GM12873 (cell line): ENCODE measurements at regions not wholly inside any gene's neighbourhood (a gene's known extent, or its start where the extent isn't known, plus 50 kb on each side); places are given as distances from the start of the nearest gene placed in this dataset.

ENCODE experiments used
- TF ChIP-seq, protein P1 (sequence below): IDR thresholded peaks from 2 replicates; pipeline ENCODE4 v1.5.1; 2012; ENCODE audit warnings: low read depth, mild to moderate bottlenecking, moderate library complexity, low read length, control low read depth; ENCODE audit not compliant: insufficient read depth; ENCODE audit errors: missing control alignments

GRCh38 chr14:83096092-83096491 lies 1562.4 kb upstream of the SEL1L start:
- TF ChIP-seq, protein P1, sequence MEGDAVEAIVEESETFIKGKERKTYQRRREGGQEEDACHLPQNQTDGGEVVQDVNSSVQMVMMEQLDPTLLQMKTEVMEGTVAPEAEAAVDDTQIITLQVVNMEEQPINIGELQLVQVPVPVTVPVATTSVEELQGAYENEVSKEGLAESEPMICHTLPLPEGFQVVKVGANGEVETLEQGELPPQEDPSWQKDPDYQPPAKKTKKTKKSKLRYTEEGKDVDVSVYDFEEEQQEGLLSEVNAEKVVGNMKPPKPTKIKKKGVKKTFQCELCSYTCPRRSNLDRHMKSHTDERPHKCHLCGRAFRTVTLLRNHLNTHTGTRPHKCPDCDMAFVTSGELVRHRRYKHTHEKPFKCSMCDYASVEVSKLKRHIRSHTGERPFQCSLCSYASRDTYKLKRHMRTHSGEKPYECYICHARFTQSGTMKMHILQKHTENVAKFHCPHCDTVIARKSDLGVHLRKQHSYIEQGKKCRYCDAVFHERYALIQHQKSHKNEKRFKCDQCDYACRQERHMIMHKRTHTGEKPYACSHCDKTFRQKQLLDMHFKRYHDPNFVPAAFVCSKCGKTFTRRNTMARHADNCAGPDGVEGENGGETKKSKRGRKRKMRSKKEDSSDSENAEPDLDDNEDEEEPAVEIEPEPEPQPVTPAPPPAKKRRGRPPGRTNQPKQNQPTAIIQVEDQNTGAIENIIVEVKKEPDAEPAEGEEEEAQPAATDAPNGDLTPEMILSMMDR, result no peak

DNA sequence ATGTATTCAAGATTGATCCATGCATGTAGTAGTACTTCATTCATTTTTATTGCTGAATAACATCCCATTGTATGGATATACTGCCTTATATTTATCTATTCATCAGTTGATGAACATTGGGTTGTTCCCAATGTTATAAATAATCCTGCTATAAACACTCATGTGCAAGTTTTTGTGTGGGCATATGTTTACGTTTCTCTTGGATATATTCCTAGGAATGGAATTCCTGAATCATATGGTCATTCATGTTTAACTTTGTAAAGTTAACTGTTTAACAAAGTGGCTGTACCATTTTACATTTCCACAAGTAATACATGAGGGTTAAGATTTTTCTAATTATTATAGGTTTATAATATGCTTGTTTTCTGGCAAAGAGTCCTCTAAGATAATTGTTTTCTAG lies 1568.2 kb upstream of the SEL1L start:
- TF ChIP-seq, protein P1, result no peak

DNA sequence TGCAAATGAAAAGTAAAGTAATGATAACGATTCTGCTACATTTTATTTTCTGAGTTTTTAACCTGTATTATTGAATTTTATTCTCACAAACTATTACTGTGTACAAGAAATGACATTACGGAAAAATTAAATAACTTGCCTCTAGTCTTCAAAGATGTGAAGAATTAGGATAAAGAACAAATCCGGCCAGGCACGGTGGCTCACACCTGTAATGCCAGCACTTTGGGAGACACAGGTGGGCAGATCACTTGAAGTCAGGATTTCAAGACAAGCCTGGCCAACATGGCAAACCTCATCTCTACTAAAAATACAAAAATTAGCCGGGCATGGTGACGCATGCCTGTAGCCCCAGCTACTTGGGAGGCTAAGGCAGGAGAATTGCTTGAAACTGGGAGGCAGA lies 1584.4 kb upstream of the SEL1L start:
- TF ChIP-seq, protein P1, result no peak

GRCh38 chr14:83120187-83120586 lies 1586.5 kb upstream of the SEL1L start:
- TF ChIP-seq, protein P1, result no peak

DNA sequence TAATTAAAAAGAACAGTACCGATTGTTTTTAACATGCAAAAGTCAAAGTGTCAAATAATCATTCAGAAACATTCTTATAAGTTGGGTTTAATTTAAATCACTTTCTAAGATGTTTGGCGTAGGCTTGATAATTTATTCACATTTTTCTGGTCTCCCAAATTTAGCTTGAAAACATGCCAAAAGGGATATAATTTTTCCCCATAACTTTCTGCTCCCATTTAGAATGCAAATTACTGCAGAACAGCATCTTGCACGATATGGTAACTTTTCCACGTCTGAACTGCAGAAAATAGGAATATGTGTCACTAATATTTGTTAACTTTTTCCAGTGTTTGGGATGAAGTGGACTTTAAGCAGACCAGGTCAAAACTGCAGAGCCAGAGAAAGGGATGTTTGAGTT lies 1592.4 kb upstream of the SEL1L start:
- TF ChIP-seq, protein P1, result no peak

DNA sequence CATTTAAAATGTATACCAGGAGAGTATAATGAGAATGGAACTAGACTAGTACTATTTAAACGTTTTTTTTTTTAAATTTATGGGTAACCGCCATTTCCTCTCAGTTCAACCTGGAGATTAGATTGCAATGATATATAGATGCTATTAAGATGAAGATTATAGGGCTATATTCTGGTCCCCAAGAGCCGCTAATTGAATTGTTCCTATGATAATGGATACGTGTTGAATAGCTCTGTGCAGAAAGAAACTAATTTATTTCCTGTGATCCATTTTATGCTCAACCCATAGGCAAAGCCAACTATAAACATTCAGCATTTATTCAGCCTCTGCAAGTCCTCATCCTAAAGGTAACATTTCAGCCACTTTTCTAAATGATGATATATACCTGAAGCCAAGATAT lies 1595.1 kb upstream of the SEL1L start:
- TF ChIP-seq, protein P1, result no peak

GRCh38 chr14:83129496-83129895 lies 1595.8 kb upstream of the SEL1L start:
- TF ChIP-seq, protein P1, result no peak
